Suppressor macrophage (primary cell): ENCODE measurements at regions not wholly inside any gene's neighbourhood (a gene's known extent, or its start where the extent isn't known, plus 50 kb on each side); places are given as distances from the start of the nearest gene placed in this dataset.

Experiments used
- DNase-seq, 4 experiments: peaks; one replicate each; pipeline ENCODE4 v3.0.0-alpha.2; 2020 to 2022

DNA sequence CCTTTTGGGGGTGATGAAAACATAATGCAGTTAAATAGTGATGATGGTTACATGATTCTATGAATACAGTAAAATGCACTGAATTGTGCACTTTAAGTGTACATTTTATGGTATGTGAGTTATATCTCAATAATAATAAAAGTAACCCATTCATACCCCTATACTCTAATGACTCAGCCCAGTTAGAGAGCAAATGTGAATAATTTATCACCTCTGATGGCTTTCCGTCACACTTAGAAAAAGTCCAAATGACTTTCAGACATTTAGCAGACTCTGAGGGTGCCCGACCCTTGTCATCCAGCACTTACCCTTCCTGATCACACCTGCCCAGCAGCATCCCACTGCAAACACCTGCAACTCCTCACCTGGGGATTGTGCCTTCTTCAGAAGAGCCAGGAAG is 148.1 kb upstream of the MAF start:
- no peak for DNase-seq

DNA sequence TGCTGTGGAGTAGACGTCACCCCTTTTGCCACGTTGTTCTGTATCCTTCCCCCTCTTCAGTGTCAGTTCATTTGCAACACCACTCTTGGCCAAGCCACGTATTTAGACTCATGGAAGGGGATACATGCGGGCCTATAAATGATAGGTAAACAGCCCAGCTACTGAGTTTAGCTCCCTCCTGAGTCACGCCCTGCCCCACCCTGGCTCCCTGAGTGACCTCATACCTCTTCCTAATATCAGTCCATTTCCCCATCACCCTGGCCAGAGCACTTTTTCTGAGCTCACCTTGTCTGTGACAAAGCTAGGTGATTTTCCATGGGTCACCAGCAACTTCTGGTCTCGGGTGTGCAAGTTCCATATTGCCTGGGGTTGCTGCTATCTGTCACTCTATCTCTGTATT is 147.2 kb upstream of the MAF start:
- no peak for DNase-seq

DNA sequence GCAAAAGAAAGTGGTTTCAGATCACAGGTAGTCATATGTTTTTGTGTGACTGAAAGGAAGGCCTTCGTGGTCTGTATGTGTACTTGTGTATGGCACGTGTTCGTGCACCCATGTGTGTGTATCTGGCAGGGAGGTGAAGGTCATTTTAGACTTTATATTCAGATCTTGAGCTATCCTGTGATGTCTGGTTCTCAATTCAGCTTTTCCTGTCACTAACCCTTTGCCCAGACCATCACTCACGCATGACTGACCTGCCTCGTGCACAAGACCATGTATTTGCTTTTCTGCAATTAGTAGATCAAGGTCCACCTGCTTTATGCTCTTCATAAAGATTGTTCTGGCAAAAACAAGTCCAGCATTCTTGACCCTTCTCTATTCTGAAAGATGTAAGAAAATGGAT is 139.7 kb upstream of the MAF start:
- no peak for DNase-seq

DNA sequence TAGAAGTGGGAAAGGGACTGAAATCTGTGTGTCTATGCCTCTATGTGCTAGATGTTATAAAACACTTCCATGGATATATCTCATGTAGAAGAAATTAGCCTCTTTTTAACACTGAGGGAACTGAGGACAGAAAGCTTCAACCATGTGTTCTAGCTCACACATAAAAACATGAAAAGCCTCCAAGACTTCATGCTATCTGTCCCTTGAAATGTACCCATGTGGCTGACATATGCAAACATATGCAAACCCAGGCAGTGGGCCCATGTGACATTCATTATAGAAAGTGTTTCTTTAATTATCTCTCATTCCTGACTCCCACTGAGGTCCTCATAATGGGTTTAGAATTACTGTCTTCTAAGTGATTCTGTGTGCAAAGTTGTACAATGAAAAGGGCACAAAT is 134.7 kb upstream of the MAF start:
- no peak for DNase-seq

DNA sequence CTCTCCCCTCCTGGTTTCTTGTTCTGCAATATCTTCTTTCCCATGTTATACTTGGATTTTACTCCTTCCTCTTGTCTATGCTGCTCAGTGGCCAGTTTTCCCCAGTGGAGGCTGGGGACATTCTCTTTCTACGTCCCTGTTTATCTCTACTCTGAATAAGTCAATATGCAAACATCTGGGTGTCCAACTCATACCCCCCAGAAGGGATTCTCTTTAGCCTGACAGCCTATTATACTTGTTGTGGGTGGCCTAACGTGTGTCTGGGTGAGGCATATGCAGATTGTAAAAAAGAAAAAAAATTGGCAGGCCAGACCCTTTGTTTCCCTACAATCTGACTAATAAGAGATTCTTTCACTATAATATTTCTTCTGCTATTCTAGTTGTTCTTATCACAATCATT is 134.2 kb upstream of the MAF start:
- no peak for DNase-seq

DNA sequence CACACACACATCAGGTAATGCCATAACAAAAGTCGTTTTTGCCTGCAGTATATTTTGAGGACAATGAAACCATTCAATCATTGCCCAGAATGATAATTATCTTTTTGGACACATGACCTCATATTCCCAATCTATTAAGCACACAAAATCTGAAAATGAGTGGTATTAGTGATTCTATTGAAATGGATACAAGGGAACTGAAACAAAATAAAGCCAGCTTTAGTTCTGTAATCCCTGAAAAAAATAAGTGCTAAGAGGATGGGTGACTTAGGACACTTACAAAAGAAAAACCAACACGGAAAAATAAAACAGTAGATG is 128.3 kb upstream of the MAF start:
- no peak for DNase-seq

DNA sequence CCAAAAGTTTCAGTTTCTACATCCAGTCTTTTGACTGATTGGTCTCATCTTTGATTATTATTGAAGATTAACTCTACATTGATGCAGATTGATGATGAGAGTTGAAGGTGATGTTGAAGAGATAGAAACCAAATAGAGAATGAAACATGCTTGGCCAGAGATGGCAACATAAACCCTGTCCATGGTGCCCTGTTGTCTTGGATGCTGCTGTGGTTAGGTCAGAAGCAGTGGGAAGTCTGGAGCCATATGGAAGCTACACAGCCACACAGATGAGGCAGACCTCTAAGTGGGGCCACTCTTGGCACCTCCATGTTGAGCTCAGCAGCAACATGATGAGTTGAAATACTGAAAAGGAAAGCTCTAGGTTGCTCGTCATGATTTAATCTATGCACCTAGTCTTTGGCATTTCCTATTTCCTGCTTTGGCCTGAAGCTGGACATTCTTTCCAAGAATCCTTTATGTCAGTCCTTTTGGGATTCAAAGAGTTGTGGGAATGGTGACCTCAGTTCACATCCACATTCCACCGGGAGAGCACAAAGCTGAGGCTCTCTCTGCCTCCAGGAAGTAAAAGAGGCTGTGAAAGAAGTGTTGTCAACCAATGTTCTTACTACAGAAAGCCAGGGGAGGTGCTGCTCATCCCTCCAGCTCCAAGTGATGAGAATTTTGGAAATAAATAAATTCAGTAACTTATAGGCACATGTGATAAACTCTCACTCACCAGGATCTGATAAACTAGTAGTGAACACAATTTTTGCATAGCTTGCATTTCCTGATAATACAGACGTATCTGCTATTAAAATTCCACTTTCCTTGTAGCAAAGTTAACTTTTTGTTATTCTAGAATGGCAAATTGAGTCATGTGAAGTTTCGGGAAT is 127.7 kb upstream of the MAF start:
- DNase-seq = no peak

DNA sequence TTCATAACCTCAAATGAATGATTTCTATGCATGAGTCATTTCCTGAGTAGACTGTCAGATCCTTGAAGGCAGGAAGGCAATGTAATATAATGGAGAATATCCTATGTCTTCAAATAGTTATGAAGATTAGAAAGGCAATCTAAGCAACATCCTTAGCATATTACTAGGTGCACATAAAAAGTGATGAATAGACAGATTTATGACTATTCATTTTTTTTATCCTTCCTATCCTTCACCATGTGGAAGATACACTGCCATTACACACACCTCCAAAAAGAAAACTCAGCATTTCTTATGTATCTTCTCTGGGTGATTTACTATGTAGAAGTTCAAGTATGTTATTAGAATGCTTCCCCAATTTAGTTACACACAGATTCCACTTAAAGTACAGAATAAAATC is 126.4 kb upstream of the MAF start:
- DNase-seq = no peak

DNA sequence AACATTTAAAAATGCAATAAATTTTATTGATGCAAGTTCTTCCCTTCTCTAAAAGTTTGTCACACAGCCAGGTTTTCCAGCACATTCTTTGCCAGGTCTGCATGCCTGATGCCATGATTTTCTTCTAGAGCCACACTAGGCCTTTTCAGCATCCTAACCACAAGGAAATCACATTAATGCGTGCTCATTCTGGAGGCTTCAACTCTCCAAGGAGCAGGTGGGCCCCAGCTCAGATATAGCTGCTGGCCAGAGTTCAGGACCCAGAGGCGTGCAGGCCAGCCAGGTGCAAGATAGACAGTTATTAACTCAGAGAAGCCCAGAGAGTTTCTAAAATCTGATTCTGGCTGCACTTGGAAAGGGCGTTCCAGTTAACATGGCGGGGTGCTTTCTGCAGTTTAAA is 124.5 kb upstream of the MAF start:
- no peak for DNase-seq

DNA sequence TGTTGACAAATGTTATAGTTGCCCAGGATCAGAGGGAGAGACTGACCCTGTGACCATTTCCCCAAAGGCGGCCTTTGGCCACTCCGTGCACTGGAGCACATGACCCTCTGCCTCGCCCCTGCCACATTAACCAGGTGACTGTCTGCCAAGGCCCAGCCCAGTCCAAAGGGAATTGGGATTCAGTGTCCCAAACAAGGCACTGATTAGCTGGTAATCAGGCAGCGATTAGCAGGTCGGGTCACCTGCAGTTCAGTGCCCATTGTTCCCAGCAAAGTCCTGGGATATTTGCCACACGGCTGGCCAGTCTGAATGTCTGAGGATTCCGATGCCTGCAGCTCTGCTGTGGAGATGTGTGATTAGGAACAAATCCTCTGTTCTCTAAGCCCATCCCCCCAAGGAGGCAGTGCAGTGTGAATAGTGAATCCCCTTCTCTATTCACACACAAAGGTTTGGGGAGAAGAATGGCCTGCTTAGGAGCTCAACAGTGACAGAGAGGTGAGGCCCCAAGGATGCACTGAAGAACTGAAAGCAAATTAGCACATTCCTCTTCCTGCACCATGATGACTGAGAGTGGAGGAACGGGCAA is 123.1 kb upstream of the MAF start:
- no peak for DNase-seq

DNA sequence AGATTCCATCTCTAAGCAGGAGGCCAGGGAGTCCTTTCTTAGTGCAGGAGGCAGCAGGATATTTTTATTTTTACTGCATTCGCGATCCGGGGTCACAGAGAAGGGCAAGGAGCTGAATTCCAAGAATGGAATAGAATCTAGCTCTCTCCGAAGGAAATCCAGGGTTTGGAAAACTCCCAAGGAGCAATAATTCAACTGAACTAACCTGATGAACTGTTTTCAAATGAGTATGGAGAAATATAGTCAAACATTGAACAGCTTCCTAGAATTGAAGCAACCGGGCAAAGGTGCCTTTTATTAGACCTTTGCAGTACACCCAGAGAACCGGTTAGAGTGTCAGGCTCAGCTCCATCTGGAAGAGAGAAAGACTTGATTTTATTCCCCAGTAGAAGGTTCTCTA is 120.7 kb upstream of the MAF start:
- DNase-seq = no peak

DNA sequence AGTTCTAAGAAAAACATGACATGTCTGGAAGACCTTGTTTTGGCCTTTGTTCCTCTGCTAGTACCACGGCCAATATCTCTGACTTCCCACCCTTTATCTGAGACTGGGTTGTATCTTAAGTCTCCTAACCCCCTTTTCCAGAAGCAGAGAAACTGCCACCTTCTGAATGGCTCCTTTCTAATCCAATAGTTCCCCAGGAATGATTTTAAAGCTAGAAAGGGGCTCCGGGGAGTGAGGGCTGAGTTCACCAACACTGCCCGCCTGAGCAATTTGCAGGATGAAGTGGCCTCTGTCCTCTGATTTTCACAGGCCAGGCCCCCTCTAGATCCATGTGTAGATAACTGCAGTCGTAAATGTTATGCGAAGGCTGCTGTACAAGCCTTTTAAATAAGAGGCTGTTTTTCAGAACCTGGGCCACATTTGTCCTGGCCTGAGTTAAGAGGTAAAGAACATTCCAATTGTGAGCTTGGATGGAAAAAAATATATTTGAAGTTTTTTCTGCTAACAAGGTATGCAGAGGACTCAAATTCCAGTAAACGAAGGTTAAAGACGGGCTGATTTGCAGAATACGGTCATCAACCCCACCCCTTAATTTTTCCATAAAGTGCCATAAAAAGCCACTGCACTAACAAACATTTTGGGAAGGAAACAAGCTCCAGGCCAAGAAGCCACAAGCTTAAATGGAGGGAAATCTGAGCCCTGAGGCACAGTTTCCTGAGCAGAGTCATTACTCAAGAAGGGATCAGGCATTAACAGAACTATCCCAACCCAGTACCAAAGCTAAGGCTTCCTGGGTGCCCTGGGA is 117.0 kb upstream of the MAF start:
- no peak for DNase-seq

DNA sequence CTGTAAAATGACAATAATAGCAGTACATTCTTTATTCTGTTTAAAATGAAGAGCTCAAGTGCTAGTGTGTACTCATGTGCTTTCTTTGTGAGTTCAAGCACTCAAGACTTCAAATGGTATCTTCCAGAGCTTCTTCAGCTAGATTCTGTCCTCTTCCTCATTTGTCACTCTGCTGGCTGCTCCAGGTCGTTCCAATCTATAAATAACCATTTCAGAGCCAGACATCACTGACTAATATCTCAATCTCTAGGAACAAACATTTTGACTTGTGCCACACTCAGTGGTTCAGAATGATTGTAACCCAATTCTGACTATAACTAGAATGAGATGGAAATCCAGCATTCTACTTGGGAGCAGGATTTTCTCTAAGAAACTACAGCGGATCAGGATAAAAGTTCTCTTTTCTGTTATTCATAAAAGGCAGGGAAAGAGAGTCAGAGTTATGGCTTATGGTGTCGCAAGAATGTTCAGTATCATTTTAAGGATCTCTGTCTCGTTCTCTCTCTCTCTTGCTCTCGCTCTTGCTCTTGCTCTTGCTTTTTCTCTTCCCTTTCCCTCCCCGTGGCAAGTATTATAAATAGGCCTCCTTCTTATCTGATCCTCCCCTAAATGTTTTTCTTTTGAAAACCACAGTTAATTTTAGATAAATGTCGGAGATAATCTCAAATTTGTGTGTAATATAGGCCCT is 116.3 kb upstream of the MAF start:
- peak in 3 of 4 experiments; percentile 5 to 19 (median 8) for DNase-seq

DNA sequence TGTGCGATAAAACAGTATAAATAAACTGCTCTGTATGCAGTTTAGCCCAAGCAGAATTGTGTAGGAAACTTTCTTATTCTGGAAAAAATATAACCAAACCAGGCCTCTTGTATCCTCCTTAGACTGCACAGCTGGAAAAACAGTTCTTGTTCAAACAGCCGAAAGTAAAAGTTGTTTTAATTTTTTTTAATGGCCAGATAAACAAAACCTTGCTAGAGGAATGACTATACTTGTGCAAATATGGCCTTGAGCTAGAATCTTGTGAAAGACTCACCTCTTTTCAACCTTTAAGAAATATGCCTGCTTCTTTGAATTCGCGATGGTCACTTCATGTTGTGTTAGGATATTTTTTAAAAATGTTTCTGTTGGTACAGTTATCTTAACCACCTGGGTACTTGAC is 114.5 kb upstream of the MAF start:
- no peak for DNase-seq

DNA sequence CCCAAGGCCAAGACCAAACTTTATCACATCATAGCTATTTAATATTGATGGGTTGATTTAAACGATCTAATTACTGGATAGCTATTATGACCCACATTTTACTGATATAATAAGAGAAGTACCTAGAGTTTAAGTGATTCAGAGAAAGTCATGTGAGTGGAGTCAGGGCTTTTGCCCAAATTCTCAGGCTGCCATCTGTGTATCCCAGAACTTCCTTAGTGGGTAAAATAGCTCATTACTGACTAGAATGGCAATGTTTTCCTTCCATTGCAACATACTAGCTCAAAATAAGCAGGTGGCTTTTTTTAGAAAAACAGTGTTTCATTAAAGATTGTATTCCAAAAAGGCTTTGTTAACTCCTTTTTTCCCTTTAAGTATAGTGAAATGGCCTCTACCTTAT is 113.9 kb upstream of the MAF start:
- no peak for DNase-seq

DNA sequence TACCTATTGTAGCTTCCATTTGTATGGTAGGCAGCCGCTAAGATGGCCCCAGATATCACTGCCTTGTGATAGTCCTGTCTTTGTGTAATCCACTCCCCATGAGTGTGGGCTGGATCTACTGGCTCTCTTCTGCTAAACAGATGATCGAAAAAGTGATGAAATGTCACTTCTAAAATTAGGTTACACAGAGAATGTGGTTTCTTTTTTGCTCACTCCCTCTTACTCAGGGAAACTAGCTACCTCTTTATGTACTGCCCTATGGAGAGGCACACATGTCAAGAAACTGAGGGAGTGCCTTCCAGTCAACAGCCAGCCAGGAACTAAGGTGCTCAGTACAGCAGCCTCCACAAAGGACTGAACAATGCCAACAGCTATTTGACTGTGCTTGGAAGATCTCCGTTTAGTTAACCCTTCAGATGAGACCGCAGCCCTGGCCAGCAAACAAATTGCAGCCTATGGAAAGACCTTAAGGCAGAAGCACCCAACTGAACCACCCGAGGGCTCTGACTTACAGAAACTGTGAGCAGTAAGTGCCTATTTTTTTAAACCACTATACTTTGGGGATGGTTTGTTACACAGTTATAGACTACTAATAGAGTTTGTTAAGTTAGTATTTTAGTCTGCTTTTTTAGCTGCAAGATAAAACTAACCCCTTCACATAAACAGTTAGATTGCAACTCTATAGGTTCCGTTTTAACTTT is 113.2 kb upstream of the MAF start:
- DNase-seq = peak in 2 of 4 experiments; percentile 1 to 5

DNA sequence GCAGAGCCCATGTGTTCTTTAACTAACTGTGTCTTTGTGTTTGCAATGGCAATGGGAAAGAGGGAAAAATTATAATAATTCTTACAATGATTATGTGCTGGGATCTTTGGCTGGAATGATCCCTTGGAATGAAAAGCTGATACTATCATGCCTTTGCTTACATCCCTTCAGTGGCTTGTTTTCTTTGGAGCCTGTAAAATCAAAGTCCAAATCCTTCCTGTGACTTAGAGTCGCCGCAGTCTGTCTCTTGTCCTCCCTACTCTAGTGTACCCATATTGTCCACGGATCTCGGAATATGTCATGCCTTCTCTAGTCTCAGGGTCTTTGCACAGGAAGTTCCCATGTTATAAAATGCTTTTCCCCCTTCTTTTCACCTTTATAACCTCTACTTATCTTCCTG is 111.7 kb upstream of the MAF start:
- no peak for DNase-seq

DNA sequence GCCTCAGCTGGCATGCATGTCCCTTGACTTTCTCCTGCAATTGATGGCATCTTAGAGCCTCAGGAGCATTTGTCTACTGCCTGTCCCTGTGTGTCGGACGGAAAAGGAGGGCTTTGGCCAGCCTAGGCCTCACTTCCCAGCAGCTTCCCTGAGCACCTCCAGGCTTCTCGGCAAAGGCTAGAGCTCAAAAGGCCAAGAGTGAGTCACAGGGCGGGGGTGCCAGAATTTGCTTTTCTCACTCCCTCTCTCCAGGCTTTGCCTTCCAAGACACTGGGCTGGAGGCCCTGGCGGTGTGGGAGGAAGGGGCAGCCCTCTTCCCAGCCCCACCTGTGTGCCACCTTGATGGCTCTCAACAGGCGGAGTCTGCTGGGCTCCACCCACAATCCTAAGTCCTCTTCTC is 107.3 kb upstream of the MAF start:
- DNase-seq = no peak

DNA sequence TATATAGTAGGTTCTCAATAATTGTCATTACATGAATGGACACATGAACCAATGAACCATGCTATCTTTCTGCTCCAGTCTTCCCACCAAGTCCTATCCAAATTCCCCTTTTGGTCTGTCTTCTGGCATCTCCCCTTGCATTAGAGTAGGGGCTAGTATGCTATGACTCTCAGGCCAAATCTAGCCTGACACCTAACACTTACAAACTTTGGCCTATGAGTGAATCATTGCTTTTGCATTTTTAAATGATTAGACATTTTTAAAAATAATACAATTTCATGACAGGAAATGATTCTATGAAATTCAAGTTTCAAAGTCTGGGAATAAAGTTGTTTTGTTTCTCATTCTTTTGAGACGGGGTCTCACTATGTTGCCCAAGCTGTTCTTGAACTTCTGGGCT is 102.5 kb upstream of the MAF start:
- DNase-seq = no peak

DNA sequence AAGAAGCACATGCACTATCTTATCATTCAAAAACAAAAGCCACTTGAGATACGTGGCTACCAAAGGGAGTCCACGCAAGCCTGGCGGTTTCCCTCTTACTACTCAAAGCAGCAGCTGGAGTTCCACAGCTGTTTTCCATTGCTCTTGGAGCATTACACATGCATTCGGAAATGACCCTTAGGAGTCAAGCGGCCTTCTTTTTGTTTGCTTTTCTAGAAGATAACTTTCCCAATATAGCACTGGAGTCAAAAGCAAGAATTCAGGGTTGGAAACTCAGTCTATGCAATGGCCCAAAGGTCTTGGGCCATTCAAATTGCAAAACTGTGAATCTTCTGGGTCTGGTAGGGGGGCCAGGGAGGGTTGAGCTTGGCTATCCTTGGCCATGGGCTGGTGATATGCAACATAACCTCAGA is 97.8 kb upstream of the MAF start:
- no peak for DNase-seq

DNA sequence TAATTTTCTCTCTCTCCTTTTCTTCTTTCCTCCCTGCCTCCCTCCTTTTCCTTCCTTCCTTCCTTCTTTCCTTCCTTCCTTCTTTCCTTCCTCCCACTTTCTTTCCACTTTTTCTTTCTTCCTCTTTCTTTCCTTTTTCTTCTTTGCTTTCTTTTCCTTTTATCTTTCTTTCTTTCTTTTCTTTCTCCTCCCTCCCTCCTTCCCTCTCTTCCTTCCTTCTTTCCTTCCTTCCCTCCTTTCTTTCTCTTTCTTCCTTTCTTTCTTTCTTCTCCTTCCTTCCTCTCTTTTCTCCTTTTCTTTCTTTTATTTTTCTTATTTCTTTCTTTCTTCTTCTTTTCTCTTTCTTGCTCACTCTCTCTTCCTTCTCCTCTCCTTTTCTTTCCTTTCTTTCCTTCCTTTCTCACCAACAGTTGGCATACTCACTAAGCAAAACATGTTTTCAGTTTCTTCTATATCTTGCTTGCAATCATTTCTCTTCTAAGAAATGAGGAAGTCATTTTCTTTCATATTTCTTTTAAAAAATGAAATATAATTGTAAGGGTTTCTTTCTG is 97.1 kb upstream of the MAF start:
- DNase-seq = no peak

DNA sequence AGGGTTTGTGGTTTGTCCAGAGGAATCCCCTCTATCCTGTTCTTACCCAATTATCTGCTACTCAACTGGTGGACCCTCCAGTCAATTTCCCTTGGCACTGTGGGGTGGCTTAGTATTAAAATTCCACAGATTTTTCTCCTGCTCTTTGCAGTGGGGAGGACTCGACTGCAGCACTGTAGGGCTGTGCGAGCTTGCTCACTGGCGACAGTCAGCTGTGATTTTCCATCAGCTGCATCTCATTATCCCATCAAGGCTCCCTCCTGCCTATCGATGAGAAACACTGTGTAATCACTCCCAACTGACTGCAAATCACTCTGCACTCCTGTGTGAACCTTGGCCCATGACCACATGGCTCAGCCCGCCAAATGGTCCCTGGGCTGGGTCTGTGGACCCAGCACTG is 90.5 kb upstream of the MAF start:
- no peak for DNase-seq
